Smooth muscle cell (in vitro differentiated cells): ENCODE measurements at regions not wholly inside any gene's neighbourhood (a gene's known extent, or its start where the extent isn't known, plus 50 kb on each side); places are given as distances from the start of the nearest gene placed in this dataset.
A peak's percentile ranks its signal among the peaks of the same experiment; 100 is the strongest.
"Not testable (repeated sequence)": the region's sequence is repeated elsewhere in the genome, so short reads cannot be mapped to it uniquely, and the experiment has no call there.

Experiments
- DNase-seq: peaks from one replicate; lab custom pipeline; 2025; ENCODE audit not compliant: unreplicated experiment; lab: John Stamatoyannopoulos, UW
- H2AFZ ChIP-seq: fragments of 200-600 bp; sonication (generic); 2 replicates; pipeline ENCODE4 v1.6.0; 2016; ENCODE audit warnings: antibody characterized with exemption, low read depth, mild to moderate bottlenecking
- H3F3A ChIP-seq: fragments of 200-600 bp; sonication (generic); 2 replicates; pipeline ENCODE4 v1.6.0; 2017; ENCODE audit warnings: antibody characterized with exemption, low read depth
- H3K27ac ChIP-seq: fragments of 200-600 bp; sonication (generic); 2 replicates; pipeline ENCODE4 v1.5.1; 2016; ENCODE audit warnings: low read depth, mild to moderate bottlenecking
- H3K27me3 ChIP-seq: fragments of 200-600 bp; sonication (generic); 2 replicates; pipeline ENCODE4 v1.6.1; 2016; ENCODE audit warnings: low read depth, mild to moderate bottlenecking
- H3K36me3 ChIP-seq: fragments of 200-600 bp; sonication (generic); 2 replicates; pipeline ENCODE4 v1.5.1; 2016; ENCODE audit warnings: low read depth
- H3K4me1 ChIP-seq: fragments of 200-600 bp; sonication (generic); 2 replicates; pipeline ENCODE4 v1.5.1; 2016; ENCODE audit warnings: low read depth
- H3K4me2 ChIP-seq: fragments of 200-600 bp; sonication (generic); 2 replicates; pipeline ENCODE4 v1.6.0; 2016; ENCODE audit warnings: mild to moderate bottlenecking
- H3K4me3 ChIP-seq: fragments of 200-600 bp; sonication (generic); 2 replicates; pipeline ENCODE4 v1.5.1; 2016; ENCODE audit warnings: mild to moderate bottlenecking
- H3K79me2 ChIP-seq: fragments of 200-600 bp; sonication (generic); 2 replicates; pipeline ENCODE4 v1.6.0; 2016; ENCODE audit warnings: low read depth, mild to moderate bottlenecking
- H3K9ac ChIP-seq: fragments of 200-600 bp; sonication (generic); 2 replicates; pipeline ENCODE4 v1.6.0; 2016; ENCODE audit warnings: low read depth
- H3K9me3 ChIP-seq: fragments of 200-600 bp; sonication (generic); replicated peaks from 2 replicates; pipeline ENCODE4 v1.5.1; 2016; ENCODE audit warnings: low read depth
- H4K20me1 ChIP-seq: fragments of 200-600 bp; sonication (generic); 2 replicates; pipeline ENCODE4 v1.6.0; 2016; ENCODE audit warnings: low read depth
- WGBS: methylation state at CpG from one replicate; pipeline ENCODE4 v1.1.7; 2016; ENCODE audit warnings: low lambda C conversion rate; 5-methylcytosine and 5-hydroxymethylcytosine counted together
- TF ChIP-seq, protein P1 (sequence below): fragments of 200-600 bp; sonication (generic); IDR thresholded peaks from 2 replicates; pipeline ENCODE4 v1.5.1; 2017; ENCODE audit warnings: borderline replicate concordance, mild to moderate bottlenecking, antibody characterized with exemption; ENCODE audit not compliant: insufficient read depth, poor library complexity, severe bottlenecking

- DNase-seq, result no peak
- H4K20me1 ChIP-seq, result no peaks in the 10 kb centered on the region
Measured at GRCh38 chr1:157371221-157371620, 181.1 kb downstream of the FCRL5 start.

GRCh38 chr1:157370698-157371097, 181.6 kb downstream of the FCRL5 start:
- Histone ChIP-seq H3K4me2 (no peak overlapping the region), H3K9me3 (no peaks in the 10 kb centered on the region), H3F3A (no peaks in the 10 kb centered on the region), H3K27ac (no peak overlapping the region), H4K20me1 (no peaks in the 10 kb centered on the region), H3K79me2 (no peaks in the 10 kb centered on the region), H3K4me1 (no peaks in the 10 kb centered on the region), H3K9ac (no peak overlapping the region), H3K4me3 (no peak overlapping the region), H3K36me3 (no peaks in the 10 kb centered on the region), H3K27me3 (no peaks in the 10 kb centered on the region), H2AFZ (no peak overlapping the region)
- DNase-seq, result no peak
- WGBS, result 97% methylated on average over 5 of the region's 5 CpGs
- TF ChIP-seq, protein P1, sequence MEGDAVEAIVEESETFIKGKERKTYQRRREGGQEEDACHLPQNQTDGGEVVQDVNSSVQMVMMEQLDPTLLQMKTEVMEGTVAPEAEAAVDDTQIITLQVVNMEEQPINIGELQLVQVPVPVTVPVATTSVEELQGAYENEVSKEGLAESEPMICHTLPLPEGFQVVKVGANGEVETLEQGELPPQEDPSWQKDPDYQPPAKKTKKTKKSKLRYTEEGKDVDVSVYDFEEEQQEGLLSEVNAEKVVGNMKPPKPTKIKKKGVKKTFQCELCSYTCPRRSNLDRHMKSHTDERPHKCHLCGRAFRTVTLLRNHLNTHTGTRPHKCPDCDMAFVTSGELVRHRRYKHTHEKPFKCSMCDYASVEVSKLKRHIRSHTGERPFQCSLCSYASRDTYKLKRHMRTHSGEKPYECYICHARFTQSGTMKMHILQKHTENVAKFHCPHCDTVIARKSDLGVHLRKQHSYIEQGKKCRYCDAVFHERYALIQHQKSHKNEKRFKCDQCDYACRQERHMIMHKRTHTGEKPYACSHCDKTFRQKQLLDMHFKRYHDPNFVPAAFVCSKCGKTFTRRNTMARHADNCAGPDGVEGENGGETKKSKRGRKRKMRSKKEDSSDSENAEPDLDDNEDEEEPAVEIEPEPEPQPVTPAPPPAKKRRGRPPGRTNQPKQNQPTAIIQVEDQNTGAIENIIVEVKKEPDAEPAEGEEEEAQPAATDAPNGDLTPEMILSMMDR, result no peak

More at GRCh38 chr1:157371221-157371620, 181.1 kb downstream of the FCRL5 start:
- TF ChIP-seq, protein P1, result no peak
- Histone ChIP-seq H3K27me3 (no peaks in the 10 kb centered on the region), H3K27ac (no peak overlapping the region), H3K4me1 (no peaks in the 10 kb centered on the region), H3K9me3 (no peaks in the 10 kb centered on the region), H3K4me2 (no peak overlapping the region), H2AFZ (no peak overlapping the region), H3F3A (no peaks in the 10 kb centered on the region), H3K36me3 (no peaks in the 10 kb centered on the region), H3K9ac (no peak overlapping the region), H3K79me2 (no peaks in the 10 kb centered on the region), H3K4me3 (no peak overlapping the region)

GRCh38 chr1:157369808-157370521, 182.3 kb downstream of the FCRL5 start:
- Histone ChIP-seq H3K4me2 (no peak overlapping the region), H3K9ac (no peak overlapping the region), H3K4me3 (no peak overlapping the region), H3K4me1 (no peaks in the 10 kb centered on the region), H3K79me2 (no peaks in the 10 kb centered on the region), H3F3A (no peaks in the 10 kb centered on the region), H3K27me3 (no peaks in the 10 kb centered on the region), H3K27ac (no peak overlapping the region), H3K36me3 (no peaks in the 10 kb centered on the region), H3K9me3 (no peaks in the 10 kb centered on the region), H2AFZ (no peak overlapping the region), H4K20me1 (no peaks in the 10 kb centered on the region)
- DNase-seq, result no peak
- WGBS, result 5% methylated on average over 6 of the region's 6 CpGs
- TF ChIP-seq, protein P1, result peak; percentile 87

DNA sequence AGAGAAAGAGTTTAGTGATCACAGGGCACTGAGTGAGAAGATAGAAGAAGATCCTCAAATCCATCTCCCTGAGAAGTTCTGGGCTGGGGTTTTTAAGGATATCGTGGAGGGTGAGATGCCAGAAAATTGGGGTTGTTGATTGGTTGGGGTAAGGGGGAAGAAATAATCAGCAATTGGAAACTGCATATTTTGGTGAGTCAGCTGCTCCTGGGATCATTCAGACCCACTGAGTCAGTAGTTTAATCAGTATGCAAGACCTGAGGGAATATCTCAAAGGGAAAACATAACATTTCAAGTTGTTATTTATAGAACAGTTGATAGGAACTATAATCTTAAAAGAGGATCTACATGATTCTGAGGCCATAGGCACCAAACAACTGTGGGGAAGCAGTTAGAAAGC, 183.4 kb downstream of the FCRL5 start:
- H3K36me3 ChIP-seq, H3K4me3 ChIP-seq, H4K20me1 ChIP-seq, H3K9ac ChIP-seq, H3K27me3 ChIP-seq, DNase-seq, H2AFZ ChIP-seq, H3F3A ChIP-seq, H3K27ac ChIP-seq, H3K9me3 ChIP-seq, H3K4me1 ChIP-seq, H3K79me2 ChIP-seq, H3K4me2 ChIP-seq: not testable (repeated sequence)
- 84% methylated on average over 1 of the region's 1 CpG for WGBS
